HFFc6 (cell line): ENCODE measurements at regions not wholly inside any gene's neighbourhood (a gene's known extent, or its start where the extent isn't known, plus 50 kb on each side); places are given as distances from the start of the nearest gene placed in this dataset.
A peak's percentile ranks its signal among the peaks of the same experiment; 100 is the strongest.

Source experiments
- DNase-seq: peaks from one replicate; pipeline ENCODE4 v3.0.0-alpha.2; 2018
- H3K27ac Mint-ChIP-seq: 2 replicates; pipeline ENCODE4 v1.8.0; 2020; ENCODE audit warnings: mild to moderate bottlenecking, mixed read lengths
- H3K27me3 Mint-ChIP-seq: 2 replicates; pipeline ENCODE4 v1.8.0; 2021; ENCODE audit warnings: mild to moderate bottlenecking, moderate library complexity, mixed read lengths; ENCODE audit not compliant: insufficient read depth
- H3K36me3 Mint-ChIP-seq: 2 replicates; pipeline ENCODE4 v1.8.0; 2021; ENCODE audit warnings: low read depth, mixed read lengths
- H3K4me1 Mint-ChIP-seq: 2 replicates; pipeline ENCODE4 v1.8.0; 2020; ENCODE audit warnings: low read depth, mixed read lengths
- H3K4me3 Mint-ChIP-seq: 2 replicates; pipeline ENCODE4 v1.8.0; 2020; ENCODE audit warnings: mild to moderate bottlenecking, moderate library complexity, mixed read lengths
- H3K9me3 Mint-ChIP-seq: 2 replicates; pipeline ENCODE4 v1.8.0; 2020; ENCODE audit warnings: mild to moderate bottlenecking, mixed read lengths
- TF ChIP-seq, protein P1 (sequence below): fragments of 200-600 bp; sonication (generic); IDR thresholded peaks from 2 replicates; pipeline ENCODE4 v1.5.0; 2021; ENCODE audit warnings: antibody characterized with exemption, mild to moderate bottlenecking

- Mint-ChIP-seq H3K4me1 (peaks cover 44% of the 10 kb centered on the region), H3K4me3 (no peak overlapping the region)
Measured at GRCh38 chr3:126269354-126269753, 87.9 kb downstream of the KLF15 start.

GRCh38 chr3:126268866-126269265 is 88.3 kb downstream of the KLF15 start:
- TF ChIP-seq, protein P1, sequence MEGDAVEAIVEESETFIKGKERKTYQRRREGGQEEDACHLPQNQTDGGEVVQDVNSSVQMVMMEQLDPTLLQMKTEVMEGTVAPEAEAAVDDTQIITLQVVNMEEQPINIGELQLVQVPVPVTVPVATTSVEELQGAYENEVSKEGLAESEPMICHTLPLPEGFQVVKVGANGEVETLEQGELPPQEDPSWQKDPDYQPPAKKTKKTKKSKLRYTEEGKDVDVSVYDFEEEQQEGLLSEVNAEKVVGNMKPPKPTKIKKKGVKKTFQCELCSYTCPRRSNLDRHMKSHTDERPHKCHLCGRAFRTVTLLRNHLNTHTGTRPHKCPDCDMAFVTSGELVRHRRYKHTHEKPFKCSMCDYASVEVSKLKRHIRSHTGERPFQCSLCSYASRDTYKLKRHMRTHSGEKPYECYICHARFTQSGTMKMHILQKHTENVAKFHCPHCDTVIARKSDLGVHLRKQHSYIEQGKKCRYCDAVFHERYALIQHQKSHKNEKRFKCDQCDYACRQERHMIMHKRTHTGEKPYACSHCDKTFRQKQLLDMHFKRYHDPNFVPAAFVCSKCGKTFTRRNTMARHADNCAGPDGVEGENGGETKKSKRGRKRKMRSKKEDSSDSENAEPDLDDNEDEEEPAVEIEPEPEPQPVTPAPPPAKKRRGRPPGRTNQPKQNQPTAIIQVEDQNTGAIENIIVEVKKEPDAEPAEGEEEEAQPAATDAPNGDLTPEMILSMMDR = no peak
- Mint-ChIP-seq H3K4me3 (no peak overlapping the region), H3K27me3 (no peaks in the 10 kb centered on the region; the same call in 1 of the 2 replicates), H3K4me1 (peaks cover 44% of the 10 kb centered on the region), H3K27ac (peak overlapping the region; percentile 8; the same call in 1 of the 2 replicates), H3K36me3 (no peaks in the 10 kb centered on the region), H3K9me3 (no peaks in the 10 kb centered on the region)
- DNase-seq = no peak

More at GRCh38 chr3:126269354-126269753, 87.9 kb downstream of the KLF15 start:
- TF ChIP-seq, protein P1 = no peak
- Mint-ChIP-seq H3K27me3 (peaks cover 2% of the 10 kb centered on the region; the same call in 1 of the 2 replicates), H3K36me3 (no peaks in the 10 kb centered on the region), H3K27ac (0 out of 2 replicates have a peak overlapping the region, but pooled peaks have one; percentile 8), H3K9me3 (no peaks in the 10 kb centered on the region)
- no peak for DNase-seq

- Mint-ChIP-seq H3K27me3 (no peaks in the 10 kb centered on the region; the same call in 1 of the 2 replicates), H3K9me3 (no peaks in the 10 kb centered on the region), H3K4me3 (peak overlapping the region; percentile 76), H3K4me1 (peaks cover 44% of the 10 kb centered on the region), H3K27ac (peak overlapping the region; percentile 86), H3K36me3 (no peaks in the 10 kb centered on the region)
- TF ChIP-seq, protein P1 = no peak
- no peak for DNase-seq
Measured at GRCh38 chr3:126267976-126268615, 87.7 kb upstream of the ALDH1L1 start.

DNA sequence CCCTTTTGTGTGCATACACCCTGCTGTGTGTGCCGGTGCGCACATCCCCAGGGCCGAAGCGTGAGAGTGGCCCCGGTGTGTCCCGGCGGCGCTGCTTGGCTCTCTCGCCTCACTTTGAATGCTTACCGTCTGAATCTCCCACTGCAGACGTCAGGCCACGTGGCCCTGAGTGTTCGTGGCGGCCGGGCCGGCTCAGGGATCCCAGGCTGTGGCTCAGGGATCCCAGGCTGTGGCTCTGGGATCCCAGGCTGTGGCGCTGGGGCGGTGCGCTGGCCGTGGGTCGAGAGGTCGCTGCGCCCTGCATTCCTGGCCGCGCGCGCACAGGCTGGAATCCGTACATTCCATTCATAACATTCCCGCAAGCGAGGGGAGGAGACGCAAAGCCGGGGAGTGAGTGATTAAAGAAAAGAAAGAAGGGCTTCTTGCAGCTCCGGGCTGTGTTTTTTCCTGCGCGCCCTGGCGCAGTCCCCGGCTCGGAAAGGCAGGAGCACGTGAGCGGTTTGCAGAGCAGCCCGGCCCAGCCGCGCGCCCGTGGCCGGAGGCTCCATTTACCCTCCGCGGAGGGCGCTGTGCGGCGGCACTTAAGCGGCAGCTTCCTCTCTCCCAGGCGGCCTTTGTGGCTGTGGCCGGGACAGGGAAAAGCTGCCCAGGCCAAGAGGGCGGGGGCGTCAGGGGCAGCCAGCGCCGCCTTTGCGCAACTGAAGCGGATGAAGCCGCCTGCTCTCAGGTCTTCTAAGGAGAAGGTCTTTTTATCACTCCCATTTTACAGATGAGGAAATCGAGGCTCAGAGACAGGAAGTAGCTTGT is 87.0 kb upstream of the ALDH1L1 start:
- H3K27ac Mint-ChIP-seq = peak overlapping the region; percentile 86
- H3K9me3 Mint-ChIP-seq = no peaks in the 10 kb centered on the region
- TF ChIP-seq, protein P1 = peak; percentile 51; the same call in 1 of the 2 replicates
- no peaks in the 10 kb centered on the region for H3K36me3 Mint-ChIP-seq
- DNase-seq = peak; percentile 95
- peak overlapping the region; percentile 76 for H3K4me3 Mint-ChIP-seq
- peaks cover 44% of the 10 kb centered on the region for H3K4me1 Mint-ChIP-seq
- H3K27me3 Mint-ChIP-seq = no peaks in the 10 kb centered on the region; the same call in 1 of the 2 replicates

DNA sequence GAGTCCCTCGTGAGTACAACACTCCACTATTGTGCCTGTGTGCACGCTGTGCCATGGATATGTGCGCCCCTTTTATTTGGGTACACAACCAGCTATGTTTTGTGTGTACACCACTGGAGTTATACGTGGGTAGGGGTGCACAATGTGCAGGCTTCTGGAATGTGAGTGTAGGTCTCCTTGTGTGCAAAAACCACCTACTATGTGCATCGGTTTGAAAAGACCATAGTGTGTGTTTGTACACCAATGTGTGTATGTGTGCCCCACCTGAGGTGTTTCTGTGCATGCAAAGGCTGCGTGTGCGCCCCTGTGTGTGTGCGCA is 86.4 kb upstream of the ALDH1L1 start:
- Mint-ChIP-seq H3K4me3 (peak overlapping the region; percentile 76), H3K4me1 (peaks cover 45% of the 10 kb centered on the region)
- TF ChIP-seq, protein P1 = no peak

More for the DNA sequence above, 86.4 kb upstream of the ALDH1L1 start:
- no peak for DNase-seq
- no peaks in the 10 kb centered on the region; the same call in 1 of the 2 replicates for H3K27me3 Mint-ChIP-seq
- H3K9me3 Mint-ChIP-seq = no peaks in the 10 kb centered on the region; the same call in 1 of the 2 replicates
- no peaks in the 10 kb centered on the region for H3K36me3 Mint-ChIP-seq
- H3K27ac Mint-ChIP-seq = peak overlapping the region; percentile 86
